Adrenal gland (tissue), 5 donors: ENCODE measurements at regions not wholly inside any gene's neighbourhood (a gene's known extent, or its start where the extent isn't known, plus 50 kb on each side); places are given as distances from the start of the nearest gene placed in this dataset.

Experiments
- POLR2A ChIP-seq, 2 donors: fragments of 450-650 bp; IDR thresholded peaks; one replicate each; pipeline ENCODE4 v1.6.1; 2017; ENCODE audit warnings: antibody characterized with exemption in 2 of 2, mild to moderate bottlenecking in 2 of 2, moderate library complexity in 1 of 2
- TF ChIP-seq, protein P1 (sequence below), 6 experiments: fragments of 450-650 bp in 4 of 6; fragments of 200-600 bp in 2 of 6; sonication (generic) in 1 of 6; IDR thresholded peaks; 1 replicate in 5 of 6; 2 replicates in 1 of 6; pipeline versions ENCODE4 v1.5.1 to v1.8.0; 2016 to 2021; ENCODE audit warnings: antibody characterized with exemption in 6 of 6, mild to moderate bottlenecking in 2 of 6, moderate library complexity in 1 of 6
- donor health status: DM: no; HTN: no; CAD: no.

DNA sequence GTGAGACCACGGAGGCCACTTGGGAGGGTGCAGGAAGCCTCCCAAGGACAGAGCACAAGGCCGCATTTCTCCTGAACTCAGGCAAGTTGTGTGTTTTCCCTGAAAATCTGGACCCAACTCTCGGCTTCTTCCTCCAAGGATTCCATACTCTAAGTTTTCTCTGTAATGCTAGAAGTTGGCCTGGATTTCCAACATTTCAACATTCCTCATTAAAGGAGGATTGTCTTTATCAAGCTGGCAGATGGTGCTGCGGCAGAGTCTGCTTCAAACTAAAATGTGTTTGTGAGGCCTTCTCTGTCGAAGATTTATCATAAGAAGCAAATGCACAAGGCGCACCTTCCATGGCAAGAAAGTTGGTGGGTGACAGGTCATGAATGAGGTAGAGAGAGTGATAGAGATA is 94.4 kb upstream of the SATB2 start:
- TF ChIP-seq POLR2A (IDR thresholded peaks at IDR 0.05): no peak
- TF ChIP-seq, protein P1, sequence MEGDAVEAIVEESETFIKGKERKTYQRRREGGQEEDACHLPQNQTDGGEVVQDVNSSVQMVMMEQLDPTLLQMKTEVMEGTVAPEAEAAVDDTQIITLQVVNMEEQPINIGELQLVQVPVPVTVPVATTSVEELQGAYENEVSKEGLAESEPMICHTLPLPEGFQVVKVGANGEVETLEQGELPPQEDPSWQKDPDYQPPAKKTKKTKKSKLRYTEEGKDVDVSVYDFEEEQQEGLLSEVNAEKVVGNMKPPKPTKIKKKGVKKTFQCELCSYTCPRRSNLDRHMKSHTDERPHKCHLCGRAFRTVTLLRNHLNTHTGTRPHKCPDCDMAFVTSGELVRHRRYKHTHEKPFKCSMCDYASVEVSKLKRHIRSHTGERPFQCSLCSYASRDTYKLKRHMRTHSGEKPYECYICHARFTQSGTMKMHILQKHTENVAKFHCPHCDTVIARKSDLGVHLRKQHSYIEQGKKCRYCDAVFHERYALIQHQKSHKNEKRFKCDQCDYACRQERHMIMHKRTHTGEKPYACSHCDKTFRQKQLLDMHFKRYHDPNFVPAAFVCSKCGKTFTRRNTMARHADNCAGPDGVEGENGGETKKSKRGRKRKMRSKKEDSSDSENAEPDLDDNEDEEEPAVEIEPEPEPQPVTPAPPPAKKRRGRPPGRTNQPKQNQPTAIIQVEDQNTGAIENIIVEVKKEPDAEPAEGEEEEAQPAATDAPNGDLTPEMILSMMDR (IDR thresholded peaks at IDR 0.05): no peak
